Prostate gland (tissue), 2 donors: ENCODE measurements at regions not wholly inside any gene's neighbourhood (a gene's known extent, or its start where the extent isn't known, plus 50 kb on each side); places are given as distances from the start of the nearest gene placed in this dataset.

Experiments used
- CTCF ChIP-seq, 4 experiments: fragments of 200-600 bp in 2 of 4; fragments of 450-650 bp in 2 of 4; sonication (generic) in 2 of 4; IDR thresholded peaks; 1 replicate in 3 of 4; 2 replicates in 1 of 4; pipeline ENCODE4 v1.5.1; 2016 to 2019; ENCODE audit warnings: antibody characterized with exemption in 4 of 4, mild to moderate bottlenecking in 2 of 4, moderate library complexity in 2 of 4
- POLR2A ChIP-seq: fragments of 450-650 bp; IDR thresholded peaks from one replicate; pipeline ENCODE4 v1.6.1; 2016; ENCODE audit warnings: antibody characterized with exemption, mild to moderate bottlenecking

DNA sequence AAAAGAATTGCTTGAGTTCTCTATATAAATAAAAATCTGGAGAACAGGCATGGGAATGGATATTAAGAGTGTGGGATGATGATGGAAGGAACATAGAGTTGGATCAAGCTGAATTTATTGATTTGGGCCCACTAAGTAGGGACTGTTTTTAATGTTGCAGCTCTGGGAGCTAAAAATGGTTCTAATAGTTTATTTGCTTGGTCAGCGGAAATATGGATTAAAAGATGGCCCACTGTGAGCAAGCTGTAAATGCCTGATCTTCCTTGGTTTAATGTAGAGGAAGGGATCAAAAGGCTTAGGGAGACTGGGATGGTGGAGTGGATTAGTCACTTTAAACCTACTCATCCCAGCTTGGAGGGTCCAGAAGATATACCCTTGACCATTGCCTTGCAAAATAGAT is 429.4 kb upstream of the NXPH2 start:
- no peak for TF ChIP-seq CTCF (IDR thresholded peaks at IDR 0.05)
- TF ChIP-seq POLR2A, result no peak
